NCI-H2107 treated with DMSO at 0.1 percent for 48 hours (cell line): ENCODE measurements at regions not wholly inside any gene's neighbourhood (a gene's known extent, or its start where the extent isn't known, plus 50 kb on each side); places are given as distances from the start of the nearest gene placed in this dataset.
"Not testable (repeated sequence)": the region's sequence is repeated elsewhere in the genome, so short reads cannot be mapped to it uniquely, and the experiment has no call there.

ENCODE experiments used
- DNase-seq: peaks from one replicate; lab custom pipeline; 2025; ENCODE audit not compliant: unreplicated experiment; lab: John Stamatoyannopoulos, UW

GRCh38 chr2:63737081-63737751, 104.5 kb upstream of the UGP2 start:
- no peak for DNase-seq

DNA sequence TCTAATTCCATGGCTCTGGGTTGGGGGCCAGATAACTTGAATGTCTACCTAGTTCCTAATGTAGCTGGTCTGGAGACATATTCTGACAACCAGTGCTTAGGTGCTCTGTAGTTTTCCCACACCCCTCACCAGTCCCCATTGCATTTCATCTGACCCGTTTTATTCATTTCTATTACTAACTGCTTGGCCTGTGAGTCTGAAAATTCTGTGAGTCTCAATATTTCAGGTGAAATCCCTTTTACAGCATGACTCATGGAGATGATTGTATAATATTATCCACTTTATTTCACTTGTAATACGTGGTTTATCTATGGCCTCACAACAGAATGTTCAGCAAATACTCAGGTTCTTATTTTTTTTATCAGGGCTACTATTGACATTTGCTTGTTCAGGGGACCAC, 103.7 kb upstream of the UGP2 start:
- DNase-seq = no peak

DNA sequence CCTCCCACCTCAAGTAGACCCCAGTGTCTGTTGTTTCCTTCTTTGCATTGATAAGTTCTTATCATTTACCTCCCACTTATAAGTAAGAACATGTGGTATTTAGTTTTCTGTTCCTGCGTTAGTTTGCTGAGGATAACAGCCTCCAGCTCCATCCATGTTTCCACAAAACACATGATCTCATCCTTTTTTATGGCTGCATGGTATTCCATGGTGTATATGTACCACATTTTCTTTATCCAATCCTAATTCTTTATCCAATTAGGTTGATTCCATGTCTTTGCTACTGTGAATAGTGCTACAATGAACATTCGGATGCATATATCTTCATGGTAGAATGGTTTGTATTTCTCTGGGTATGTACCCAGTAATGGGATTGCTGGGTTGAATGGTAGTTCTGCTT, 102.5 kb upstream of the UGP2 start:
- DNase-seq = not testable (repeated sequence)

DNA sequence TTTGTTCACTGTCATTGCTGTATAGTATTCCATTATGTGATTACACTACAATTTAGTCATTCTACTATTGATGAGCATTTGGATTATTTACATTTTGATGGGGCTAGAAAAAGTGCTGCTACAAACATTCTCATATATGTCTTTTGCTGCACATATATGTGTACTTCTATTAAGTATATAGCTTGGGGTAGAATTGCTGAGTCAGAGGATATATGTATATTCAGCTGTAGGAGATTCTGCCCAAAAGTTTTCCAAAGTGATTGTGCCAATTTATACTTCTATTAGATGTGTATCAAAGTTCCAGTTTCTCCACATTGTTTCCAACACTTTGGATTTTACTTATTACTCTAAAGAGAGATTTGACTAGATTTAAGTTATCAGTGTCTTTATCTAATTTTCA, 101.7 kb upstream of the UGP2 start:
- DNase-seq = no peak

GRCh38 chr2:63740943-63741342, 100.8 kb upstream of the UGP2 start:
- no peak for DNase-seq

DNA sequence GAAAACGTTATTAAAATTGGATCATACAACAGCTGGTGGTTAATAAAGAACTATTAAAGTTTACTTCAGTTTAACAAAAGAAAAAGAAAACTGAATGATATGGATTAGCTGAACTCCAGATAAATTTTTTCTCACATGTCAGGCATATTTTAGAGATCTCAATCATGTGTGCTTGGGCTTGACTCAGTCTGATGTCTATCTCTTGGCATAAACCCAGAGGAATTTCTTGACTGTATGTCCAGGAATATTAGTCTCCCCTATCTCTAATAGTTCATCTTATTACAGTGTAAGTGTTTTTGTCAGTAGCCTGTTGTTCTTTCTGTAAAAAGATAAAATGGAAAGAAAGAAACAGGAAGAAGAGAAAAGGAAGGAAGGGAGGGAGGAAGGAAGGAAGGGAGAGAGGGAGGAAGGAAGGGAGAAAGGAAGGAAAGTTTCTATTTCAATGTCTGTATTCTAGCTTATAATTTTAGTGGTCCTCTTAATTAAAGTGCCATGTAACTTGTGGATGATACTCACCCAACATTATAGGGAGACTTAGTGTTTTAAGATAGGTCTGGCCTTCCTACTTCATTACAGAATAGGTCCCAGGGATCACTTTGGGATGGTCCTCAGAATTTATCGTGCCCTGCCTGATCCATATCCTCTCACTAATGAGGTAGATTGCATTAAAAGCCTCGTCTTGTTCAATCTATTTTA, 99.7 kb upstream of the UGP2 start:
- no peak for DNase-seq

- DNase-seq = no peak
These were observed 99.1 kb upstream of the UGP2 start for GRCh38 chr2:63742580-63742976.

DNA sequence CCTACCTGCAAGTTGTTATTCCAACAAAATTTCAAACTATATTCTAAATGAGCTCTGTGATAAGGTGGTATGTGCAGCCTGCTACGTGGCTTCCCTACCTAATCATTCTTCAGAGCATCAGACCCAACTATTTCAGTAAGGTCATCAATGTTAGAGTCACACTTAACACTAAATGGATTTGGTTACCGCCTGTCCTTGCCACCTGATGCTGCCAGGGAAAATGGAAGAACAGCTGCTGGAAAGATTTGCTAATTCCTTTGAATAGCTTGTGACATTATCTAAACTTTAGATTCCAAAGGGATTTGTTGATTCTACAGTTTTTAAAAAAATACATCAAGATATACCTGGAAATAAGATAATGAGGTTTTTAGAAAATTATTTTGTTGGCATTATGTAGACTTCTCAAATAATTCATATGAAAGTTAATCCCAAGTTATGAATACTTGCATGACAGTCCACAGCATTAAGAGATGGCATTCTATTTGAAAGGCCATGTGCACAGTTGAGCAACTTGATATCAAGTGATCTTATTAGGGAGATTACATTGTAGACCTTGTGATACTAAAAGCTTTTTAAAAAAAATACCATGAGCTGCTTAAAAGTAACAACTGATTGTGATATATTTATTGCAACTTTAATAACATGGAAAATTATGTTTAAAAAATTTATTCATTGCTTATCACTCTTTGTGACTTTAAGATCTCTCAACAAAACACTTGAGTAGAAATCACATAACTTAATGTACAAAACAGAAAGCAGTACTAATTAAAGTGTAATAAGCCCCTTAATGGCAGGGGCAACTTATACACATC, 98.3 kb upstream of the UGP2 start:
- DNase-seq = no peak

- no peak for DNase-seq
These were observed 97.4 kb upstream of the UGP2 start for GRCh38 chr2:63743982-63744966.

DNA sequence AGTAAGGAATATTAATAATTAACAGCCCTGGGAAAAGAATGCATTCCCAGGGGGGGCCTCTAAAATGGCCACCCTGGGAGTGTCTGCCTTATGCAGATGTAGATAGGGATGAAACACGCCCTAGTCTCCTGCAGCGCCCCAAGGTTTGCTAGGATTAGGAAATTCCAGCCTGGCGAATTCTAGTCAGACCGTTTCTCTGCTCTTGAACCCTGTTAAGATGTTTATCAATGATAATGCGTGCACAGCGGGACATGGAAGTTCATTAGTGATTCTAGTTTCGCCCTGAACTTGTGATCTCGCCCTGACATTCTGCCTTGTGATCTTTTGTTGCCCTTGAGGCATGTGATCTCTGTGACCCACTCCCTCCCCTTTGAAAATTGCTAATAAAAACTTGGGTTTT, 95.1 kb upstream of the UGP2 start:
- DNase-seq = not testable (repeated sequence)

GRCh38 chr2:63751901-63752300, 89.8 kb upstream of the UGP2 start:
- DNase-seq = no peak

DNA sequence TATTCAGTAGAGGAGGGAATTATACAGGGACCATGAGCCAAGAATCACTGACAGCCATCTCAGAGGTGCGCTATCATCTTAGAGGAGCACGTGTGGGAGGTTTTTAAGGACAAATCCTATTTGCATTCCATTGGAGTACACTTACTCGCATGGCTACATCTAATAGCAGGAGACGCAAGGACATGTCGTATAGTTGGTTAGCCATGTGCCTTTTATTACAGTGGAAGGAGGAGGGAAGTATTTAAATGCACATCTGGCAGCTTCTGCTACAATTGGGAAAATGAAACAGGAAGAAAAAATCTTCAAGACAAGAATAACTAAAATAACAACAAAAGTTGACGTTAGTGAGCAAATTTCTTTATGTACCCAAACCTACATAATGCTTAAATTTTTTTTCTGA, 86.5 kb upstream of the UGP2 start:
- DNase-seq = no peak

GRCh38 chr2:63755965-63756364, 85.7 kb upstream of the UGP2 start:
- DNase-seq = no peak

DNA sequence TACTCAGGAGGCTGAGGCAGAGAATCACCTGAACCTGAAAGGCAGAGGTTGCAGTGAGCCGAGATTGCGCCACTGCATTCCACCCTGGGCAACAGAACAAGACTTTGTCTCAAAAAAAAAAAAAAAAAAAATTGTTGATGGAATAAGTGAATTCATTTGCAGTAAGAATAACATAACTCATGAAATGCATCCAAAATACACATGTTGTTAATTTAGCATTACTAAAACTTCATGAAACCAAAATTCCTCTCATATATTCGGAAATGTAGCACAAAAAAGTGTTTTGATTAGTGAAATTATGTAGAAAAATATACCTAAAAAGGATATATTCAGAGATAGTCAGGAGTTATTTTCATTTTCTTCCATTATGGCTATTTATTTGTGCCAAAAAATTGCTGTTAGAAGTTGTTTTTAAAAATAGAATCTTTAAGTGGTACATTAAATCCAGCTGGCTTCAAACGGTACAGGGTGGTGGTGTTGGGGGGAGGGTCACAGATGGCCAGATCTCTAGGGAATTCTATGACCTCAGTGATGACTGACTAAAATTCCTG, 78.2 kb upstream of the UGP2 start:
- DNase-seq = no peak

- DNase-seq = no peak
These were observed 77.1 kb upstream of the UGP2 start for GRCh38 chr2:63764630-63765029.

- no peak for DNase-seq
These were observed 76.6 kb upstream of the UGP2 start for GRCh38 chr2:63765117-63765516.

DNA sequence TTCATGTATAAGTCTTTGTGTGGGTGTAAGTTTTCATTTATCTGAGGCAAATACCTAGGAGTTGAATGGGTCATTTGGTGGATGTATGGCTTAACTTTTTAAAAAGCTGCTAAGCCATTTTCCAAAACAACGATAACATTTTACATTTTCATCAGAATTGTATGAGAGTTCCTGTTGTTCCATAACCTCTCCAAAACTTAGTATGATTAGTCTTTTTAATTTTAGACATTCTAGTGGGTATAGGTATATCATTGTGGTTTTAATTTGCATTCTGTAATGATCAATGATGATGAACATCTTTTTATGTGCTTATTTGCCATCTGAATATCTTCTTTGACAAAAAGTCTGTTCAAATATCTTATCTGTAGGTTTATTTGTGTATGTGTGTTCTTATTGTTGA, 74.4 kb upstream of the UGP2 start:
- no peak for DNase-seq

DNA sequence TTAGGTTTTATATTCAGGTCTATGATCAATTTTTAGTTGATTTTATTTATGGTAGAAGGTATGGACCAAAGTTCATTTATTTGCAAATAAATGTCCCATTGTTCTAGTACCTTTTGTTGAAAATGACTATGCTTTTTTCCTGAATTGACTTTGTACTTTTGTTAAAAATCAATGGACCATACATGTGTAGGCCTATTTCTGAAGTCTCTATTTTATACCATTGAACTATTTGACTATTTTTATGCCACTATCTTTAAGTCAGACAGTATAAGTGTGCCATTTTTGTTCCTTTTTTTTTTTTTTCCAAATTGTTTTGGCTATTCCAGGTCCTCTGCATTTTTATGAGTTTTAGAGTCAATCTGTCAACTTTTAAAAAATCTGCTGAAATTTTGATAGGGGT, 73.6 kb upstream of the UGP2 start:
- DNase-seq = no peak

GRCh38 chr2:63769915-63770314, 71.8 kb upstream of the UGP2 start:
- DNase-seq = no peak

DNA sequence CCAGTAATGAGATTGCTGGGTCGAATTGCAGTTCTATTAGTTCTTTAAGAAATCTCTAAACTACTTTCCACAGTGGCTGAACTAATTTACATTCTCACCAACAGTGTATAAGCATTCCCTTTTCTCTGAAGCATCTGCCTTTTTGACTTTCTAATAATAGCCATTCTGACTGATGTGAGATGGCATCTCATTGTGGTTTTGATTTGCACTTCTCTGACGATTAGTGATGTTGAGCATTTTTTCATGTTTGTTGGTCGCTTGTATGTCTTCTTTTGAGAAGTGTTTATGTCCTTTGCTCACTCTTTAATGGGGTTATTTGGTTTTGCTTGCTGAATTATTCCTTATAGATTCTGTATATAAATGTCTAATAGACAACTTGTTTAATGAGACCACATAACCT, 69.6 kb upstream of the UGP2 start:
- no peak for DNase-seq

DNA sequence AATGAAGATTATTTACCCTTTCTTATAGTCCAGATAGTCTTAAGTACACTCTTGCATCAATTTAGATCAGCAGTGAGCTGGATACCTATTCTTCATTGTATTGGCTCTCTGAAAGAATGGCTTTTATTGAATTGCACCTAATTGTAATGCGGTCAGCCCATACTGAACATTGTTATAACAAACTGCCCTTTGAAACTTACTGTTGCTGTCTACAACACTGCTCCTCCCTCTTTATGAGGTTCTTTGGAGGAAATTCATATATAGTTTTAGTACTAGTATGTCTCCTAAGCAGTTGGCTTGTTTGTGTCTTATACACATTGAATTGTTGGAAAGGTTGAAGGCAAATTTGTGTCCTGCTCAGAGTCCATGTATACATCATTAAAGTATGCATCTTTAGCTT, 66.5 kb upstream of the UGP2 start:
- no peak for DNase-seq
